ENCODE measurements at regions not wholly inside any gene's neighbourhood (a gene's known extent, or its start where the extent isn't known, plus 50 kb on each side); places are given as distances from the start of the nearest gene placed in this dataset.

GRCh38 chr15:70225416-70225815 lies 127.7 kb upstream of the TLE3 start:
- TF ChIP-seq EZH2 (IDR thresholded peaks at IDR 0.05; ENCODE audit: borderline replicate concordance, low read depth, low read length, poor library complexity, severe bottlenecking) (no peak), CTCF (conservative IDR thresholded peaks at IDR 0.05; ENCODE audit: low read depth, low read length) (no peak)

Measured in A673 (cell line).